ENCODE measurements at regions not wholly inside any gene's neighbourhood (a gene's known extent, or its start where the extent isn't known, plus 50 kb on each side); places are given as distances from the start of the nearest gene placed in this dataset.

GRCh38 chr5:10839118-10839517, 78.1 kb upstream of the DAP start:
- TF ChIP-seq CTCF (IDR thresholded peaks at IDR 0.05 in 4 of 5, conservative IDR thresholded peaks at IDR 0.05 in 1 of 5) (no peak), POLR2A (IDR thresholded peaks at IDR 0.05) (no peak)

Measured in gastrocnemius medialis (tissue), 4 donors.